ENCODE measurements at regions not wholly inside any gene's neighbourhood (a gene's known extent, or its start where the extent isn't known, plus 50 kb on each side); places are given as distances from the start of the nearest gene placed in this dataset.

DNA sequence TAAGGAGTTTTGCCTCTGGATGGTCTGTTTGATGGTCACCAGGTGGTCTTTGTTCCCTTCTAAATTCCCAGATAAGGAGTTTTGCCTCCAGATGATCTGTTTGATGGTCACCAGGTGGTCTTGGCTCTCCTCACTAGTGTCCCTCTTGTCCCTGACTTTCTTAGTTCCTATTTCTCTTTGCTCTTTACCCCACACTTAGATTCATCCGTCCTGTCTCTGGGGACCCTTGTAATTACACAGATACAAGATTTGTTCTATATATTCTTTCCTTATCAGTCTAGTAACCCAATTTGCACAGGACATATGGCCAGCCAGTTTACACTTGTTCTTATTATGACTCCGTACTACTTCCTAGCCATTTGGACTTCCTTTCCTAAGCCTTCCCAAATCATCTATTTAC lies 84.0 kb upstream of the B3GAT2 start:
- no peaks in the 10 kb centered on the region for H3K9me3 ChIP-seq (ENCODE audit: control insufficient read depth, low read depth, low read length)
- H2AK5ac ChIP-seq (ENCODE audit: insufficient read length, low read length): no peak overlapping the region
- H4K20me1 ChIP-seq (ENCODE audit: control insufficient read depth, insufficient read depth, insufficient read length): no peaks in the 10 kb centered on the region
- H2BK120ac ChIP-seq (ENCODE audit: low read depth, low read length, poor library complexity, severe bottlenecking): no peak overlapping the region
- H2BK5ac ChIP-seq (ENCODE audit: insufficient read length, low read length): no peak overlapping the region
- no peak overlapping the region for H2BK20ac ChIP-seq (ENCODE audit: low read depth, low read length, poor library complexity, severe bottlenecking)
- Mint-ChIP-seq H3K9me3 (peaks cover 0 to 3% of the 10 kb centered on the region in 2 experiments; a peak in 3 of 5 replicates), H3K27me3 (ENCODE audit: low read depth) (no peaks in the 10 kb centered on the region), H3K27ac (no peak overlapping the region), H3K36me3 (ENCODE audit: insufficient read depth in 1 of 3, low read depth in 3 of 3) (no peaks in the 10 kb centered on the region; a peak in 1 of 7 replicates), H3K4me3 (no peak overlapping the region), H3K4me1 (peaks cover 0 to 3% of the 10 kb centered on the region in 2 experiments; a peak in 2 of 4 replicates)
- no peaks in the 10 kb centered on the region for H3K27me3 ChIP-seq (ENCODE audit: insufficient read depth, low read length)
- no peak overlapping the region for H3K14ac ChIP-seq (ENCODE audit: insufficient read depth, low read length)
- no peak overlapping the region for H4K5ac ChIP-seq (ENCODE audit: insufficient read length, low read depth, low read length)
- no CpG with 5 or more reads among the region's 2 CpGs for WGBS (ENCODE audit: extremely low coverage, insufficient read length, low lambda C conversion rate)
- no peak overlapping the region for H3K9ac ChIP-seq (ENCODE audit: extremely low read depth, insufficient read length, low read length)
- no peaks in the 10 kb centered on the region for H3K23me2 ChIP-seq (ENCODE audit: insufficient read length, low read depth, low read length, poor library complexity, severe bottlenecking)
- no peak overlapping the region for H3T11ph ChIP-seq (ENCODE audit: low read length)
- no peak overlapping the region for H4K8ac ChIP-seq (replicated peaks; ENCODE audit: insufficient read length, low read depth, low read length)
- no peak for DNase-seq
- TF ChIP-seq, protein P1, sequence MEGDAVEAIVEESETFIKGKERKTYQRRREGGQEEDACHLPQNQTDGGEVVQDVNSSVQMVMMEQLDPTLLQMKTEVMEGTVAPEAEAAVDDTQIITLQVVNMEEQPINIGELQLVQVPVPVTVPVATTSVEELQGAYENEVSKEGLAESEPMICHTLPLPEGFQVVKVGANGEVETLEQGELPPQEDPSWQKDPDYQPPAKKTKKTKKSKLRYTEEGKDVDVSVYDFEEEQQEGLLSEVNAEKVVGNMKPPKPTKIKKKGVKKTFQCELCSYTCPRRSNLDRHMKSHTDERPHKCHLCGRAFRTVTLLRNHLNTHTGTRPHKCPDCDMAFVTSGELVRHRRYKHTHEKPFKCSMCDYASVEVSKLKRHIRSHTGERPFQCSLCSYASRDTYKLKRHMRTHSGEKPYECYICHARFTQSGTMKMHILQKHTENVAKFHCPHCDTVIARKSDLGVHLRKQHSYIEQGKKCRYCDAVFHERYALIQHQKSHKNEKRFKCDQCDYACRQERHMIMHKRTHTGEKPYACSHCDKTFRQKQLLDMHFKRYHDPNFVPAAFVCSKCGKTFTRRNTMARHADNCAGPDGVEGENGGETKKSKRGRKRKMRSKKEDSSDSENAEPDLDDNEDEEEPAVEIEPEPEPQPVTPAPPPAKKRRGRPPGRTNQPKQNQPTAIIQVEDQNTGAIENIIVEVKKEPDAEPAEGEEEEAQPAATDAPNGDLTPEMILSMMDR (conservative IDR thresholded peaks at IDR 0.05): no peak
- peaks cover 3% of the 10 kb centered on the region for H3K4me1 ChIP-seq (ENCODE audit: insufficient read depth, low read length)
- no peaks in the 10 kb centered on the region for H3K79me1 ChIP-seq (ENCODE audit: insufficient read depth, low read depth, low read length, poor library complexity, severe bottlenecking)
- H3K27ac ChIP-seq (ENCODE audit: insufficient read length, low read depth, low read length): no peak overlapping the region
- H3K23ac ChIP-seq (ENCODE audit: insufficient read length, low read depth, low read length): no peak overlapping the region
- H2BK12ac ChIP-seq (ENCODE audit: insufficient read length, low read depth, low read length): no peak overlapping the region
- H3K4ac ChIP-seq (ENCODE audit: low read depth, low read length): no peak overlapping the region
- H3K4me2 ChIP-seq (ENCODE audit: insufficient read depth, insufficient read length, low read length): no peak overlapping the region
- no peak overlapping the region for H2AFZ ChIP-seq (ENCODE audit: low read length)
- H2BK15ac ChIP-seq (ENCODE audit: low read depth, low read length): no peak overlapping the region
- H3K79me2 ChIP-seq (ENCODE audit: insufficient read depth, low read length): no peaks in the 10 kb centered on the region
- no peak overlapping the region for H3K18ac ChIP-seq (ENCODE audit: insufficient read length, low read depth, low read length)
- H3K56ac ChIP-seq (ENCODE audit: insufficient read length, low read depth, low read length): no peak overlapping the region
- H4K91ac ChIP-seq (ENCODE audit: insufficient read length, low read depth, low read length): no peak overlapping the region
